Mesothelial cell of epicardium (in vitro differentiated cells): ENCODE measurements at regions not wholly inside any gene's neighbourhood (a gene's known extent, or its start where the extent isn't known, plus 50 kb on each side); places are given as distances from the start of the nearest gene placed in this dataset.
"Not testable (repeated sequence)": the region's sequence is repeated elsewhere in the genome, so short reads cannot be mapped to it uniquely, and the experiment has no call there.

Experiments used
- DNase-seq, 2 experiments: peaks; one replicate each; pipeline ENCODE4 v3.0.0; 2021; ENCODE audit warnings: low spot score in 2 of 2; ENCODE audit not compliant: unreplicated experiment in 2 of 2
- H3K27ac Mint-ChIP-seq: 2 replicates; pipeline ENCODE4 v1.8.0; 2021; ENCODE audit warnings: mixed read lengths
- H3K27me3 Mint-ChIP-seq: 2 replicates; pipeline ENCODE4 v1.8.0; 2021; ENCODE audit warnings: low read depth, mixed read lengths
- H3K36me3 Mint-ChIP-seq: 2 replicates; pipeline ENCODE4 v1.8.0; 2021; ENCODE audit warnings: mixed read lengths
- H3K4me1 Mint-ChIP-seq: 2 replicates; pipeline ENCODE4 v1.8.0; 2021; ENCODE audit warnings: mixed read lengths
- H3K4me3 Mint-ChIP-seq: 2 replicates; pipeline ENCODE4 v1.8.0; 2021; ENCODE audit warnings: mild to moderate bottlenecking, moderate library complexity, mixed read lengths
- H3K9me3 Mint-ChIP-seq: 2 replicates; pipeline ENCODE4 v1.8.0; 2021; ENCODE audit warnings: mixed read lengths
- TF ChIP-seq, protein P1 (sequence below): fragments of 200-600 bp; sonication (generic); IDR thresholded peaks from one replicate; pipeline ENCODE4 v1.5.0; 2021; ENCODE audit warnings: antibody characterized with exemption; ENCODE audit not compliant: unreplicated experiment

DNA sequence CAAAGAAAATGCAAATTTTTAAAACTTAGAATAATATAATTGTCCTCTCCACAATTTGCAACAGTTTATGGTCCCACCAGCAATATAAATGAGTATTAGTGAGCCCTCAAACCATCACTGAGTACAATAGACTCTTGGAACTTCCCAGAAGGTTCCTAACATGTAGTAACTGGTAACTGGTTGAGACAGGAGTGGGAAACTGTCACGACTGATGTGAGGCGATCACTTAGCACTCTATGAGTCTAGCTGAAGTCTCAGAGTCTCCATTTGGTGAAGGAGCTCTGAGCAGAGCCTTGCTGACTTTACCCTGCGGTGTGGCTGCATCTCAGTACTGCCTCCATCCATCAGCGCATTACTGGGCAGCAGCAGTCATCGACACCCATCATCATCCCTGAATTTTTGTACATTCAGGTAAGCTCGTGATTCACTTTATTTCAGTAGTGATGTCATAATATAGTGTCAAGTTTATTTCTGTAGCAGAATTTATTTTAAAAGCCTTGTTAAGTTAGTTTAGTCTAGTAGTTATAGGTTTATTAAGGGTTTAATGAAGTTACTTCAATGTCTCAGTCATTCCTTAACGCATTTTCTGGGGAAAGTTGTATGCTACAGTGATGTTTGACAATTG, 76.6 kb upstream of the ABCA1 start:
- Mint-ChIP-seq H3K36me3 (no peaks in the 10 kb centered on the region), H3K27me3 (no peaks in the 10 kb centered on the region)

DNA sequence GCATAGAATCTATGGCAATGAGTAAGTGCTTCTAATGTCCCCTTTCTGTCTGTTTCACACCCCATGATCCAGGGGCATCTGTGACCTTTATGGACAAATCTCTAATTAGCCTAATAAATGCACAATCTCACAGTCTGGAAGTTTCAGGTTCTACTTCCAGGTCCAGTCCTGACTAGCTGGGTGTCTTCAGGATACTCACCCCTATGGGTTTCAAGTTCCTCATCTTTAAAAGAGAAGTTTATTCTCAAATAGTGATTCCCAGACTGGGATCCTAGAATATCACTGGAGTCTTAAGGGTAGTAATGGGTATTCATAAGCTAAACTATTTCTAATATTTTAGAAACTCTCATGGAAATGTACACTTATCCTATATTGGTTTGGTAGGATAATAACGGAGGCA, 77.2 kb upstream of the ABCA1 start:
- Mint-ChIP-seq H3K4me1 (peaks cover 9% of the 10 kb centered on the region), H3K27ac (no peak overlapping the region), H3K9me3 (no peaks in the 10 kb centered on the region), H3K27me3 (no peaks in the 10 kb centered on the region), H3K4me3 (no peak overlapping the region), H3K36me3 (no peaks in the 10 kb centered on the region)
- TF ChIP-seq, protein P1, sequence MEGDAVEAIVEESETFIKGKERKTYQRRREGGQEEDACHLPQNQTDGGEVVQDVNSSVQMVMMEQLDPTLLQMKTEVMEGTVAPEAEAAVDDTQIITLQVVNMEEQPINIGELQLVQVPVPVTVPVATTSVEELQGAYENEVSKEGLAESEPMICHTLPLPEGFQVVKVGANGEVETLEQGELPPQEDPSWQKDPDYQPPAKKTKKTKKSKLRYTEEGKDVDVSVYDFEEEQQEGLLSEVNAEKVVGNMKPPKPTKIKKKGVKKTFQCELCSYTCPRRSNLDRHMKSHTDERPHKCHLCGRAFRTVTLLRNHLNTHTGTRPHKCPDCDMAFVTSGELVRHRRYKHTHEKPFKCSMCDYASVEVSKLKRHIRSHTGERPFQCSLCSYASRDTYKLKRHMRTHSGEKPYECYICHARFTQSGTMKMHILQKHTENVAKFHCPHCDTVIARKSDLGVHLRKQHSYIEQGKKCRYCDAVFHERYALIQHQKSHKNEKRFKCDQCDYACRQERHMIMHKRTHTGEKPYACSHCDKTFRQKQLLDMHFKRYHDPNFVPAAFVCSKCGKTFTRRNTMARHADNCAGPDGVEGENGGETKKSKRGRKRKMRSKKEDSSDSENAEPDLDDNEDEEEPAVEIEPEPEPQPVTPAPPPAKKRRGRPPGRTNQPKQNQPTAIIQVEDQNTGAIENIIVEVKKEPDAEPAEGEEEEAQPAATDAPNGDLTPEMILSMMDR = no peak
- DNase-seq = no peak

More for the DNA sequence above, 76.6 kb upstream of the ABCA1 start:
- Mint-ChIP-seq H3K27ac (no peak overlapping the region), H3K9me3 (no peaks in the 10 kb centered on the region), H3K4me3 (no peak overlapping the region), H3K4me1 (peaks cover 9% of the 10 kb centered on the region)
- TF ChIP-seq, protein P1 = no peak
- no peak for DNase-seq

DNA sequence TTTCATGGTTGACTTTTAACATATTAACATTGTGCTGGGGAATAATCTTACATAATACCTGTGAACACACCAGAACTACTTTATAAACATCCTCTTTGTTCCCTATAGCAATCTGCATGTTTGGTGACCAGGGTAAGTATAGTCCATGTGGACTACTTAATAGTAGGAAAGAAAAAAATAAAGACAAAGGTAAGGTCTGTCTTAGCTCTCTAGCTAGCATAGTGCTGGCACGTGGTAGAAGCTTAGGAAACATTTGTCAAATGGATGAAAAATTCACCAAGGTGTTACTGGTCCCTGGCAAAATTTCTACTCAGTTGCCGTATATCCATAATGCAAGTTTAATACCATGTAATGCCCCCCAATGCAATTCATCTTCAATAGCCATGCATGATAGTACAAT, 78.6 kb upstream of the ABCA1 start:
- TF ChIP-seq, protein P1 = no peak
- peaks cover 9% of the 10 kb centered on the region for H3K4me1 Mint-ChIP-seq
- no peak for DNase-seq
- H3K27ac Mint-ChIP-seq = no peak overlapping the region
- no peaks in the 10 kb centered on the region for H3K36me3 Mint-ChIP-seq
- no peak overlapping the region for H3K4me3 Mint-ChIP-seq
- H3K9me3 Mint-ChIP-seq = peaks cover 7% of the 10 kb centered on the region
- H3K27me3 Mint-ChIP-seq = no peaks in the 10 kb centered on the region

DNA sequence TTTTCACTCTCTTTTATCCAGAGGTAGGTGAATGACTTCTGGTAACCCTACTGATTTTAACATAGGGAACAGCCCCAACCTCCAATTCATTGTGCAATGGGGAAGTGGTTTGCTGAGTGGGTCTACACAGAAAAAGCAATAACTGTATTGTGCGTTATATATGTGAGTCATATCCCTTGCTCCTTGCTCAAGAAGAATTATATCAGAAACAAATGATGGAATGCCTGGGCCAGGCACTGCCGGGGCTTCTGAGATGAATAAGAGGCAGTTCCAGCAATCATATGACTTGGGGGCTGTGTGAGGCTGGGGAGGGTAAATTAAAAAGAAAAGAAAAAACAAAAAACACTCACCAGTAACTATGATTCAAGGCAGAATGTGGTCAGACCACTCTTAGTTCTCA, 79.2 kb upstream of the ABCA1 start:
- H3K27me3 Mint-ChIP-seq = no peaks in the 10 kb centered on the region
- H3K4me3 Mint-ChIP-seq = no peak overlapping the region
- no peak for DNase-seq
- no peaks in the 10 kb centered on the region for H3K36me3 Mint-ChIP-seq
- TF ChIP-seq, protein P1 = no peak
- peaks cover 7% of the 10 kb centered on the region for H3K9me3 Mint-ChIP-seq
- peak overlapping the region; percentile 88 for H3K27ac Mint-ChIP-seq
- peaks cover 9% of the 10 kb centered on the region for H3K4me1 Mint-ChIP-seq

DNA sequence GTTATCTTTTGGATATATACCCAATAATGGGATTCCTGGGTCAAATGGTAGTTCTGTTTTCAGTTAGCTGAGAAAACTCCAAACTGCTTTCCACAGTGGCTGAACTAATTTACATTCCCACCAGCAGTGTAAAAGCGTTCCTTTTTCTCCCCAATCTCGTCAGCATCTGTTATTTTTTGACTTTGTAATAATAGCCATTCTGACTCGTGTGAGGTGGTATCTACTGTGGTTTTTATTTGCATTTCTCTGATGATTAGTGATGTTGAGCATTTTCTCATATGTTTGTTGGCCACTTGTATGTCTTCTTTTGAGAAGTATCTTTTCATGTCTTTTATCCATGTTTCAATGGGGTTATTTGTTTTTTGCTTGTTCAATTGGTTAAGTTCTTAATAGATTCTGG, 82.1 kb upstream of the ABCA1 start:
- not testable (repeated sequence) for DNase-seq, H3K27ac Mint-ChIP-seq, H3K27me3 Mint-ChIP-seq, H3K4me3 Mint-ChIP-seq, H3K4me1 Mint-ChIP-seq, H3K36me3 Mint-ChIP-seq
- H3K9me3 Mint-ChIP-seq = peaks cover 23% of the 10 kb centered on the region

DNA sequence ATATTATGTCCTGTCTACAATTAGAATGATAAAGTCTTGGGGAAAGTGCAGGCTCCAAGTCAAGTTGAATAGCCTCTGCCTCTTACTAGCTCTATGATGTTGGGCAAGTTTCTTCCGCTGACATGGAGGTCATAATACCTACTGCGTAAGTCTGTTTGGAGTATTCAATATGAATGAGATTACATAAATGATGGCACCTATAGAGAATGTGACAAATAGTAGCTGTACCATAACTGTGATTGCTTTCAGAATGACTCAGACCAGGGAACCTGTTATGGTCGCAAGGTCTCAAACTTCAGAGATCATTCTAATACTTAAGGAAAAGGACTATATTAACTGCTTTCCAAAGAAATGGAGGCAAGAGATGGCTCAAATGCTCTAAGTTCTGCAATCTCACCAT, 94.0 kb upstream of the ABCA1 start:
- Mint-ChIP-seq H3K36me3 (no peaks in the 10 kb centered on the region), H3K4me3 (no peak overlapping the region), H3K27ac (no peak overlapping the region), H3K4me1 (no peaks in the 10 kb centered on the region), H3K9me3 (no peaks in the 10 kb centered on the region), H3K27me3 (no peaks in the 10 kb centered on the region)
- no peak for DNase-seq
- TF ChIP-seq, protein P1 = no peak

DNA sequence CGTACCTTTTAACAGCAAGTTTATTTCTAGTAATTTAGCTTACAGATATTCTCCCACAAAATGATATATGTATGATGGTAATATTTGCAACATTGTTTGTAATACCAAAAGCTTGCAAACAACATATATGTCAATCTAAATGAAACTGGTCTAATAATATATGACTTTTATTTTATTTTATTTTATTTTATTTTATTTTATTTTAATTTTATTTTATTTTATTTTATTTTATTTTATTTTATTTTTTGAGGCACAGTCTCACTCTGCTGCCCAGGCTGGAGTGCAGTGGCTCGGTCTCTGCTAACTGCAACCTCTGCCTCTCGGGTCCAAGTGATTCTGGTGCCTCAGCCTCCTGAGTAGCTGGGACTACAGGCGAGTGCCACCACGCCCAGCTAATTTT, 94.6 kb upstream of the ABCA1 start:
- H3K36me3 Mint-ChIP-seq, H3K4me3 Mint-ChIP-seq, H3K27me3 Mint-ChIP-seq, H3K27ac Mint-ChIP-seq, DNase-seq, H3K4me1 Mint-ChIP-seq, H3K9me3 Mint-ChIP-seq: not testable (repeated sequence)
